NCI-H345 treated with DMSO at 0.1 percent for 48 hours (cell line): ENCODE measurements at regions not wholly inside any gene's neighbourhood (a gene's known extent, or its start where the extent isn't known, plus 50 kb on each side); places are given as distances from the start of the nearest gene placed in this dataset.
"Not testable (repeated sequence)": the region's sequence is repeated elsewhere in the genome, so short reads cannot be mapped to it uniquely, and the experiment has no call there.

Experiments used
- DNase-seq: peaks from one replicate; lab custom pipeline; 2025; ENCODE audit not compliant: unreplicated experiment; lab: John Stamatoyannopoulos, UW

- DNase-seq = not testable (repeated sequence)
These were observed 264.7 kb downstream of the BCL2L11 start for GRCh38 chr2:111385226-111385957.

- not testable (repeated sequence) for DNase-seq
These were observed 269.9 kb downstream of the BCL2L11 start for GRCh38 chr2:111390605-111391004.

- DNase-seq = not testable (repeated sequence)
These were observed 274.8 kb downstream of the BCL2L11 start for GRCh38 chr2:111395350-111396128.

GRCh38 chr2:111400598-111401253 lies 280.0 kb downstream of the BCL2L11 start:
- not testable (repeated sequence) for DNase-seq

- not testable (repeated sequence) for DNase-seq
These were observed 280.8 kb downstream of the BCL2L11 start for GRCh38 chr2:111401270-111402140.

DNA sequence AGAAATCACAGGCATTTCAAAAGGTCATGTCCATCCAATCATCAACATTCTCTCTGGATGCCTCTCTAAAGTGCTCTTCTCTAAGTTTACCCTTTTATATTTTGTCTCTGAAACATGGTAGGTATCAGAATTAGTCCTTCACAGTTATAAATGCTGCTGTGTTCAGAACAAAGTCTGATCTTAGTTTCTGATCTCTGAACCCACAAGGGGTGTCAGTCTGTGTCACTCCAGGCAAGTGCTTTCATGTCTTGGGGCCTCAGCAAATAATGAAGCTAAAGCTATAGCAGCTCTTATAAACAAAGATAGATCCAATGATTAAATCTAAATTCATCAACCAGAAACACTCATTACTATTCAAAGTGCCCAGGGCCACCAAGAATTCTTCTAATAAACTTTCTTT lies 281.7 kb downstream of the BCL2L11 start:
- not testable (repeated sequence) for DNase-seq

DNA sequence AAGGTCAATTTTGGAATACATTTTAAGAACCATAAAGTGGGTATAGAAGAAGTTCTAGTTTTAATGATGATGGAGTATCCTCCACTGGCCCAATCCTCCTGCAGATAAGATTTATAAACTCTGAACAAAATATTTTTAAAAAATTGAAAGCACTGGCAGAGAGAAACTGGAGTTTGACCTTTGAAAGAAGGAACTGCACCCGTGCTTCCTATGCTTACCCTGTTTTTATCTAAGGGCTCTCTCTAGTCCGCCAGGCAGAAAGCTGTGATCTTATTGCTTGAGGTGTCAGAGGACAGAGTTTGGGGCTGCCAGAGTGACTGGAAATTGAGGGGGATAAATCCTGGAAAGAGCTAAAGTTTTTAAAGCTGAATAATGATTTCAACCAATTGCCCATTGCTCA lies 282.6 kb downstream of the BCL2L11 start:
- not testable (repeated sequence) for DNase-seq

DNA sequence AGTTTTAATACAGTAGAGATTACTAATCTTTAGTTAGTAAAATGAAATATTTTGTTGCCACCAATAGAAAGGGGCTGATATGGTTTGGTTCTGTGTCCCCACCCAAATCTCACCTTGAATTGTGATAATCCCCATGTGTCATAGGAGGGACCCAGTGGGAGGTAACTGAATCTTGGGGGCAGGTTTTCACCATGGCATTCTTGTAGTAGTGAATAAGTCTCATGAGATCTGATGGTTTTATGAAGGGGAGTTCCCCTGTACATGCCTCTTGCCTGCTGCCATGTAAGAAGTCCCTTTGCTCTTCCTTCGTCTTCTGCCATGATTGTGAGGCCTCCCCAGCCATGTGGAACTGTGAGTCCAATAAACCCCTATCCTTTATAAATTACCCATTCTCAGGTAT lies 285.9 kb downstream of the BCL2L11 start:
- not testable (repeated sequence) for DNase-seq

GRCh38 chr2:111407632-111408194 lies 287.0 kb downstream of the BCL2L11 start:
- not testable (repeated sequence) for DNase-seq

GRCh38 chr2:111410868-111411406 lies 290.2 kb downstream of the BCL2L11 start:
- DNase-seq = not testable (repeated sequence)

- DNase-seq = not testable (repeated sequence)
These were observed 291.4 kb downstream of the BCL2L11 start for GRCh38 chr2:111411867-111412681.

DNA sequence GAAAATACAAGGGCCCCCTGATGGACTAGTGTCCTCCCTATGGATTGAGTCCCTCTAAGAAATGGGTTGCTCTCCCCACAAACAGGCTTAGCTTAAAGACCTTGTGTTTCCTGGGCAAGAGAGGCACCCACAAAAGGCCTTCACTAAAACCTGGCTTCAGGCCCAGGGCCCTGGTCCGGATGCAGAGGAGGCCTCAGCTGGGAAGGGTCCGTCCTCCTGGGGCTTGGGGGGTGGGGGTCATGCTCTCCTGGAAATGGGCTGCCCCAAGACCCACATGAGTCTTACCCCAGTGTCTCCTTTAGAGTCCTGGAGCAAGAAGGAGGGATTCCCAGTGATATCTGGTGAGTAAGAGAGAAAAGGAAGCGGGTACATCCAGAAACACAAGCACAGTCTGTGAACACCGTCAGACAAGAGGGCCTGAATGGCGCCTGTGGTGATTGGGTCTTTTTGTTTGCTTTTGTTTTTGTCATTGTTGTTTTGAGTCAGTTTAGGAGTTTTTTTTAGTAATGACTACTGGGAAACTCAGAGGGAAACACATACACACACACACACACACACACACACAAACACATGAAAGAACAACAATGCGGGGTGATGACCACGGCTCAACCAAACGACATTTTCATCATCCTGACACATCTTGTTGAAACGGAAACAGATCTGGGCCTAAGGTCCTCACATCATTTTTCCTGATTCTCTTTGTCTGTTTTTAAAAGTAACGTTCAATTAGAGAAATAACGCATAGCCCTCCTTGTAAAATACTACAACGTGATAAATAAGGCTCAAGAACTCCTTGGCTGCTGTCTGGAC lies 292.3 kb downstream of the BCL2L11 start:
- not testable (repeated sequence) for DNase-seq

DNA sequence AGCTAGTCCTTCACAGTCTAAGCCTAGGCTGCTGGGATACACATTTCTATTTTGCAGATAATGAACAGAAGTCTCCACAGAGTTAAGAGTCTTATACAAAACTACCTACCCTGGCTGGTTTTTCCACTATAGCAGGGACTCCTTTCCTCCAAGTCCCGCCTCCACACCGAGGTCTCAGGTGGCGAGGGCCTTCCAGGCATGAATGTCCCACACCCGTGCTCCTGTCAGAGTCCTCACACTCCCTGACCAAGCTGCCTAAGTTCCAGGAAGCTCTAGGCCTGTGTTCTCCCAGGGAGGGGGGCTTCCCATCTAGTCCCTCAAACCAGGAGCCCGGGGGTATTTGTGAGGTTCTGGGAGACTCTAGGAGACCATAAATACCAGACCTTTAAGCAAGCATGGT lies 293.2 kb downstream of the BCL2L11 start:
- not testable (repeated sequence) for DNase-seq

GRCh38 chr2:111415765-111416743 lies 295.3 kb downstream of the BCL2L11 start:
- DNase-seq = not testable (repeated sequence)

- not testable (repeated sequence) for DNase-seq
These were observed 296.3 kb downstream of the BCL2L11 start for GRCh38 chr2:111417026-111417425.

DNA sequence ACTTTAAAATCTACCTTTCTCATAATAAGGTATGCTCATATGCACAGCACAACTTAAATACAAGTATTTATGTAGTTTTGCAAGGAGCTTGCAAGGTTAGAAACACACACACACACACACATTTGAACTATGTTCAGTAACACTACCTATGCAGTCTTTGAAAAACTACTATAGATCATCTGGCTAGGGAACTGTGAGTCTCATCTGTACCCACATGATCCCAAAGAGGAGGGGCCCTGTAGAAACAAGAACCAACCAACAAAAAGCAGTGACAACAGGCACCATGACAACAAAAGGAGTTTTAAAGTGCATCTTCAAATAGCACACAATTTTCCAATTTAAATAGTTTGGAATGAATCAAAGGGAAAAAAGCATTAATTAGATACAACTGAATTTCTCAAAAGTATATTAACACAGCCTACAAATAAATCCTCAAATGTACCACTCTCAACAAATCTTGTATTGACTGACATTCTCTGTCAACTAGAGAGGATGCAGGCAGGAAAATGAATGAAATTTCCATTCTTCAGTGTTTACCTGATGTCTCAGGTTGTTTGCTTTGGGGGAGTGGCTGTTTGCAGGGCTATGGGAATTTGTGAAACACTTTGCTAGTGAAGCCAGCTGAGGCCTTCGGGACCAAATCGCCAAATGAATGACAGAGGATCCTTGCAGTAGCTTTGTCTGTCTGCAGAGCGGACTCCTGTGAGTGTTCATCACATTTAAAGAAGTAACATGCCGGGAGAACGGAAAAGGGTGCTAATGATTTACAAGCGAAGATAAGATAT lies 297.6 kb downstream of the BCL2L11 start:
- DNase-seq = not testable (repeated sequence)
